B cell (primary cell): ENCODE measurements at regions not wholly inside any gene's neighbourhood (a gene's known extent, or its start where the extent isn't known, plus 50 kb on each side); places are given as distances from the start of the nearest gene placed in this dataset.

Experiments used
- EZH2 ChIP-seq: IDR thresholded peaks from 2 replicates; pipeline ENCODE4 v1.6.1; 2012; ENCODE audit warnings: borderline replicate concordance, low read depth, mild to moderate bottlenecking, moderate library complexity, low read length; ENCODE audit not compliant: insufficient read depth, poor library complexity, severe bottlenecking
- TF ChIP-seq, protein P1 (sequence below): fragments of 200-600 bp; IDR thresholded peaks from one replicate; pipeline ENCODE4 v1.8.0; 2022; ENCODE audit warnings: antibody characterized with exemption, mild to moderate bottlenecking

DNA sequence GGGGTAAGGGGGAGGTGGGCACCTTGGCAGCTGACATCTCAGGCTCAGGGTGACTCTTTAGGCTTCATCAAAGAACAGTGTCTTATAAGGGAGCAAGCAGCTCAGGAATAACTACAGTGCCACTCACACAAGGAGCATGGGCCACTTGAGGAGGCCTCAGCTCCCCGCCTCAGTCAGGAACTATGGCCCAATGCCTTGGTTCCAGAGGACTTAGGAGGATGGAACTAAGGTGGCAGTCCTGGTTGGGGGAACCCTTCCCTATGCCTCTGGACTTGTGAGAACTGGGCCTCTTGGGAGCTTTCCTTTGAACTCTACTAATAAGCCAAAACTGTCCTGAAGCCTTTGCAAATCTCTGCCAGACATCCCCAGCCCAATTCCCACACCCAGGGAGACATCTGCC lies 160.6 kb downstream of the EFNB1 start:
- no peak for TF ChIP-seq EZH2
- TF ChIP-seq, protein P1, sequence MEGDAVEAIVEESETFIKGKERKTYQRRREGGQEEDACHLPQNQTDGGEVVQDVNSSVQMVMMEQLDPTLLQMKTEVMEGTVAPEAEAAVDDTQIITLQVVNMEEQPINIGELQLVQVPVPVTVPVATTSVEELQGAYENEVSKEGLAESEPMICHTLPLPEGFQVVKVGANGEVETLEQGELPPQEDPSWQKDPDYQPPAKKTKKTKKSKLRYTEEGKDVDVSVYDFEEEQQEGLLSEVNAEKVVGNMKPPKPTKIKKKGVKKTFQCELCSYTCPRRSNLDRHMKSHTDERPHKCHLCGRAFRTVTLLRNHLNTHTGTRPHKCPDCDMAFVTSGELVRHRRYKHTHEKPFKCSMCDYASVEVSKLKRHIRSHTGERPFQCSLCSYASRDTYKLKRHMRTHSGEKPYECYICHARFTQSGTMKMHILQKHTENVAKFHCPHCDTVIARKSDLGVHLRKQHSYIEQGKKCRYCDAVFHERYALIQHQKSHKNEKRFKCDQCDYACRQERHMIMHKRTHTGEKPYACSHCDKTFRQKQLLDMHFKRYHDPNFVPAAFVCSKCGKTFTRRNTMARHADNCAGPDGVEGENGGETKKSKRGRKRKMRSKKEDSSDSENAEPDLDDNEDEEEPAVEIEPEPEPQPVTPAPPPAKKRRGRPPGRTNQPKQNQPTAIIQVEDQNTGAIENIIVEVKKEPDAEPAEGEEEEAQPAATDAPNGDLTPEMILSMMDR = no peak
